T-cell (primary cell): ENCODE measurements at regions not wholly inside any gene's neighbourhood (a gene's known extent, or its start where the extent isn't known, plus 50 kb on each side); places are given as distances from the start of the nearest gene placed in this dataset.

Source experiments
- ATAC-seq, 4 experiments: fragments of 200-7000 bp in 3 of 4; fragments of 150-1000 bp in 1 of 4; cut with Tn5 transposase; replicated peaks in 1 of 4; 1 replicate in 3 of 4; 2 replicates in 1 of 4; pipeline ENCODE4 v1.10.0; 2021; ENCODE audit warnings: moderate library complexity in 3 of 4, mild to moderate bottlenecking in 2 of 4, moderate number of reproducible peaks in 1 of 4
- CTCF ChIA-PET, 2 donors: fragments of 300-600 bp; sonication (Branson Sonifier 250); formaldehyde crosslinking; loops; one replicate each; lab custom pipeline; 2022; ENCODE audit warnings: antibody characterized with exemption in 2 of 2; lab: Charles Lee
- POLR2A ChIA-PET, 2 donors: fragments of 300-600 bp; sonication (Branson Sonifier 250); formaldehyde crosslinking; loops; one replicate each; lab custom pipeline; 2022; ENCODE audit warnings: antibody characterized with exemption in 2 of 2; lab: Charles Lee
- DNase-seq, 35 experiments: peaks; one replicate each; pipeline versions ENCODE4 v3.0.0 to v3.0.0-alpha.2; 2013 to 2023
- H3K27ac ChIP-seq: one replicate; pipeline ENCODE4 v1.5.1; 2013; ENCODE audit warnings: low read length
- H3K27me3 ChIP-seq, 2 experiments: replicated peaks in 1 of 2; 1 replicate in 1 of 2; 2 replicates in 1 of 2; pipeline versions ENCODE4 v1.6.1 to v1.7.0; 2013; ENCODE audit warnings: low read length in 1 of 2, mixed read lengths in 1 of 2; ENCODE audit not compliant: control insufficient read depth in 2 of 2, insufficient read depth in 2 of 2; ENCODE audit errors: extremely low read depth in 1 of 2
- H3K36me3 ChIP-seq, 2 donors: 1 replicate in 1 of 2; 2 replicates in 1 of 2; pipeline versions ENCODE4 v1.6.1 to v1.7.0; 2013; ENCODE audit warnings: low read length in 1 of 2; ENCODE audit not compliant: control insufficient read depth in 2 of 2, insufficient read depth in 1 of 2; ENCODE audit errors: extremely low read depth in 1 of 2
- H3K4me1 ChIP-seq, 2 experiments: 1 replicate in 1 of 2; 2 replicates in 1 of 2; pipeline versions ENCODE4 v1.6.1 to v1.7.0; 2013; ENCODE audit warnings: low read length in 2 of 2, mixed read lengths in 1 of 2; ENCODE audit not compliant: insufficient read depth in 2 of 2, control insufficient read depth in 1 of 2; ENCODE audit errors: extremely low read depth in 1 of 2
- H3K4me3 ChIP-seq, 2 donors: 1 replicate in 1 of 2; 2 replicates in 1 of 2; pipeline versions ENCODE4 v1.5.1 to v1.7.0; 2013; ENCODE audit warnings: mild to moderate bottlenecking in 2 of 2, low read length in 1 of 2, moderate library complexity in 1 of 2; ENCODE audit not compliant: control insufficient read depth in 1 of 2; ENCODE audit errors: extremely low read depth in 1 of 2
- H3K9me3 ChIP-seq: 2 replicates; pipeline ENCODE4 v1.7.0; 2013
- H3K27ac Mint-ChIP-seq, 2 donors: one replicate each; pipeline ENCODE4 v1.8.0; 2020 to 2021; ENCODE audit warnings: mild to moderate bottlenecking in 2 of 2, mixed read lengths in 2 of 2
- H3K27me3 Mint-ChIP-seq, 2 donors: one replicate each; pipeline ENCODE4 v1.8.0; 2021 to 2022; ENCODE audit warnings: mixed read lengths in 2 of 2
- H3K36me3 Mint-ChIP-seq: one replicate; pipeline ENCODE4 v1.8.0; 2021; ENCODE audit warnings: mixed read lengths
- H3K4me1 Mint-ChIP-seq, 3 donors: one replicate each; pipeline ENCODE4 v1.8.0; 2020 to 2022; ENCODE audit warnings: mixed read lengths in 3 of 3, mild to moderate bottlenecking in 1 of 3
- H3K4me3 Mint-ChIP-seq, 3 donors: one replicate each; pipeline ENCODE4 v1.8.0; 2020 to 2022; ENCODE audit warnings: mild to moderate bottlenecking in 3 of 3, mixed read lengths in 3 of 3, moderate library complexity in 3 of 3
- H3K9me3 Mint-ChIP-seq, 3 donors: one replicate each; pipeline ENCODE4 v1.8.0; 2020 to 2022; ENCODE audit warnings: mixed read lengths in 3 of 3
- WGBS: methylation state at CpG from one replicate; pipeline ENCODE4 v1.1.5; 2013; ENCODE audit warnings: missing lambda C conversion rate; ENCODE audit not compliant: insufficient coverage; 5-methylcytosine and 5-hydroxymethylcytosine counted together

DNA sequence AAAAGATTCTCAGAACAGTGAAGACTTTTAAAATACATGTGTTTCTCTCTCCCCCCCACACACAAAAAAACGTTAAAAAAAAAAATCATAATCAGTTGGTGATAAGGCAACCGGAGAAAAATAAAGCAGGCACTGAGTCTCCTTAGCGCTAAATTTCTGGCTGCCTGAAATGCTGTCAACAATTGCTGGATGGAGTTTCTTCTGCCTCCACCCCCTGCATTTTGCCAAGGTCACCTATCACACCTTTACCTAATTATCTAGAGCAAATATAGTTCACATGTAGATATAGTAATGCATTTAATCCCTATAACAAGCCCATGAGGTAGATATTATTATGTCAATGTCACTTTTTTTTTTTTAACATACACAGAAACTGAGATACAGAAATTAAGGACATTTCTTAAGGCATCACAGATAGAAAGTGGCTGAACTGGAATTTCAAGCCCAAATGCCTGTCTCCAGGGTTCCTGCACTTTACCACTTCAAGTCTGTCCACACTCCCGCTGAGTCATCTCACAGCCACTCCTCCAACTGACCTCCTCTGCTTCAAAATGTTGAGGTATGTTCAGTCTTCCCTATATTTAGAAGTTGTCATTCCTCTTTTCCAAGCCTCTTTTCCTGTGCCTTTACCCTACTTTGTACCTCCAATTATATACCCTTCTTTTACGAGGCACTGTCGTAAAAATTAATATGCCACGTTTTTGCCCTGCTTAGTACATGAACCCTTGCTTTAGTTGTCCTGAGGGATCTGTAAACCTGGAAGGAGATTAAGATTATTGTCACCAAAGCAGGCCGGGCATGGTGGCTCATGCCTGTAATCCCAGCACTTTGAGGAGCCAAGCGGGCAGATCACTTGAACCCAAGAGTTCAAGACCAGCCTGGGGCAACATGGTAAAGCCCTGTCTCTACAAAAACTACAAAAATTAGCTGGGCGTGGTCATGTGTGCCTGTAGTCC is 72.8 kb upstream of the MPP7 start:
- 91% methylated on average over 4 of the region's 10 CpGs for WGBS
- no peaks in the 10 kb centered on the region for H3K27me3 ChIP-seq
- POLR2A ChIA-PET, result interaction anchor here in 1 of 2 donors (0.7 kb wide), 1 partner anchor 55 kb away, joined by 6 read pairs; no protein-coding TSS in a partner anchor
- no peaks in the 10 kb centered on the region for H3K36me3 ChIP-seq
- H3K27ac ChIP-seq, result no peak overlapping the region
- H3K4me3 ChIP-seq, result no peak overlapping the region
- Mint-ChIP-seq H3K4me3 (no peak overlapping the region), H3K4me1 (peaks cover 13 to 40% (median 22%) of the 10 kb centered on the region in 3 donors), H3K36me3 (no peaks in the 10 kb centered on the region), H3K27ac (peak overlapping the region in 1 of 2 donors; percentile 8), H3K27me3 (no peaks in the 10 kb centered on the region), H3K9me3 (no peaks in the 10 kb centered on the region)
- no peaks in the 10 kb centered on the region for H3K9me3 ChIP-seq
- ATAC-seq (no peak), DNase-seq (no peak)
- CTCF ChIA-PET, result interaction anchor here in 1 of 2 donors (0.6 kb wide), 1 partner anchor 49 kb away, joined by 3 read pairs; no protein-coding TSS in a partner anchor
- peaks cover 3 to 10% of the 10 kb centered on the region in 2 experiments for H3K4me1 ChIP-seq

DNA sequence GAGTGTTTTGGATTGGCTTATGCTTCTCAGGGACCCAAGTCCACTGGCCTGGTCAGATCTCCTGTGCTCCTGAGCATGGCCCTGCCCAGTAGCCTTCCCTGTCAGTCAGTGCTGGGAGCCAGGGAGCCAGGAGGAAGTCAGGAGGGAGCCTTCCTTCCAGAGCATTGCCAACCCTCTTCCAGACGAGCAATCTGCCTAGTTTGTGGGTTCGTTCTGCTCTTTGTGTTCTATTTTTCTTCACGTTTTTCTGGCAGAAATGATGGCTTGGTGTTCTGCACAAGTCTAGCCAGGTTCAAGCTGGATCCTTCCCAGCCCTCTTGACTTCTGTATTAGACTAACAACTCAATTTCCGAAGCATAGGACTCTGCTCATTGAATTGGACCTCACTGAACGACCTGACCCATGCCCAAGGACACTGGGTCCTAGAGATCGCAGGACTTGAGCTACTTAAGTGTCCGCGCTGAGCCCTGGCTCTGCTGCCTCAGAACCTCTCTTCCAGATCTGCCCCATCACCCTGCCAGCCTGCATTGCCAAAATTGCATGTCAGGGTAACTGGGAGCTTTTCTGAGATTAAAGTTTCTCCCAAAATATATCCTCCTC is 76.2 kb upstream of the MPP7 start:
- Histone ChIP-seq H3K4me1 (peaks cover 8 to 10% of the 10 kb centered on the region in 2 experiments), H3K27ac (no peak overlapping the region), H3K9me3 (no peaks in the 10 kb centered on the region), H3K4me3 (no peak overlapping the region), H3K27me3 (peaks cover 0 to 3% of the 10 kb centered on the region in 2 experiments), H3K36me3 (no peaks in the 10 kb centered on the region)
- Mint-ChIP-seq H3K9me3 (no peaks in the 10 kb centered on the region), H3K27ac (peak overlapping the region; percentile 24 to 44), H3K4me3 (no peak overlapping the region), H3K36me3 (no peaks in the 10 kb centered on the region), H3K27me3 (peaks cover 0 to 5% of the 10 kb centered on the region in 2 donors), H3K4me1 (peaks cover 22 to 39% (median 28%) of the 10 kb centered on the region in 3 donors)
- 81% methylated on average over 7 of the region's 8 CpGs for WGBS
- DNase-seq (no peak), ATAC-seq (no peak)
- POLR2A ChIA-PET, result interaction anchor here (0.7 to 1.5 kb wide), 7 partner anchors 13 to 872 kb away, joined by 3 to 9 read pairs (median 4); partner anchors contain the start of gene MPP7 (in 1 of the 2)
- CTCF ChIA-PET, result interaction anchor here (0.6 to 4.6 kb wide), 12 partner anchors 47 to 140 kb away, joined by 3 to 111 read pairs (median 4); partner anchors contain the start of gene MPP7 (in 2 of the 2)

DNA sequence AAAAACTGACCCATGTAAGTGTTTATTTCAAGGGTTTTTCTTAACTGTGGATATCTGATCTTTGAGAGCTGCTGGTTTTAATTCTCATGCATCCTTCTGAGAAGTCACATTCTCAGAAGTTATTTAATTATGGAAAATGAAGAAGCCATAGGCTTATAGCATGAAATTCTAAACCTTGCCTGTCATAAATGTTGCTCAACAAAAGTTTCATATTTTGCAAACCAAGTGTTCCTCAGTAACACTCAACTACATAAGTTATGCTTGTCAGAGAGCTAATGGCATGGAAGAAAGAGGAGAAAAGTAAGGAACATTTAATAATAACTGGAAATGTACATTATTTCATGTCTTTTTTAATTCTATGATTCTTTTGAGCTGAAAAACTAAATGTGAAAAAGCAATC is 78.6 kb upstream of the MPP7 start:
- H3K4me1 ChIP-seq, result peaks cover 9 to 10% of the 10 kb centered on the region in 2 experiments
- Mint-ChIP-seq H3K9me3 (no peaks in the 10 kb centered on the region), H3K4me1 (peaks cover 27 to 41% (median 27%) of the 10 kb centered on the region in 3 donors), H3K4me3 (peak overlapping the region in 1 of 3 donors; percentile 2), H3K27me3 (peaks cover 0 to 5% of the 10 kb centered on the region in 2 donors), H3K27ac (peak overlapping the region; percentile 50 to 82), H3K36me3 (no peaks in the 10 kb centered on the region)
- peaks cover 0 to 3% of the 10 kb centered on the region in 2 experiments for H3K27me3 ChIP-seq
- H3K9me3 ChIP-seq, result no peaks in the 10 kb centered on the region
- ChIA-PET CTCF (interaction anchor here (0.6 to 4.7 kb wide), 36 partner anchors 10 to 877 kb away, joined by 3 to 111 read pairs (median 6); partner anchors contain the start of genes MPP7 (in 2 of the 2) and RAB18 (in 1 of the 2)), POLR2A (interaction anchor here (0.6 to 2.4 kb wide), 6 partner anchors 48 to 304 kb away, joined by 3 to 14 read pairs (median 8); partner anchors contain the start of gene MPP7 (in 1 of the 2))
- H3K4me3 ChIP-seq, result no peak overlapping the region
- ATAC-seq, result peak in 1 of 4 experiments; percentile 5
- peak in 1 of 35 experiments; percentile 19 for DNase-seq
- no peaks in the 10 kb centered on the region for H3K36me3 ChIP-seq
- no peak overlapping the region for H3K27ac ChIP-seq

DNA sequence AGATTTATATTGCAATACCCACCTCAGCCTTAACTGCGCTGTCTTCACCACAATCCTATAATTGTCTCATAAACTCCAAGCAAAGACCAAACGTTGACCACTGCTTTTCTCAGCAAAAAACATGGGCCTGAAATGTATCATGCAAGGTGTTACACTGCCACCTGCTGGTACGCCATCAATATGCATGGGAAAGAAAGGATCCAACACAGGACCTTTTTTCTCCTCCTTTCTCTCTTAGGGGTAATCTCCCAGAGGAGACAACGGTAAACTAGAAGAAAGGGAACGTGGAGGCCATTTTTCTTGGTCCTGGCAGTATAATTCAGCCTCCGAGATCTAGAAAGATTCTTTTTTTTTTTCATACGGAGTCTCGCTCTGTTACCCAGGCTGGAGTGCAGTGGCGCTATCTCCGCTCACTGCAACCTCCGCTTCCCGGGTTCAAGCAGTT is 79.1 kb upstream of the MPP7 start:
- H3K4me3 Mint-ChIP-seq, result peak overlapping the region in 1 of 3 donors; percentile 2
- peak overlapping the region; percentile 67 to 82 for H3K27ac Mint-ChIP-seq
- peaks cover 30 to 41% (median 32%) of the 10 kb centered on the region in 3 donors for H3K4me1 Mint-ChIP-seq
- 75% methylated on average over 7 of the region's 12 CpGs for WGBS
- no peaks in the 10 kb centered on the region for H3K9me3 ChIP-seq
- H3K36me3 Mint-ChIP-seq, result no peaks in the 10 kb centered on the region
- H3K4me1 ChIP-seq, result peaks cover 11 to 12% of the 10 kb centered on the region in 2 experiments
- peaks cover 0 to 3% of the 10 kb centered on the region in 2 experiments for H3K27me3 ChIP-seq
- no peaks in the 10 kb centered on the region for H3K9me3 Mint-ChIP-seq
- ATAC-seq, result peak; percentile 75 to 93 (median 82)
- H3K27me3 Mint-ChIP-seq, result peaks cover 0 to 5% of the 10 kb centered on the region in 2 donors
- H3K27ac ChIP-seq, result no peak overlapping the region
- H3K4me3 ChIP-seq, result no peak overlapping the region
- DNase-seq, result peak; percentile 50 to 93 (median 78)
- ChIA-PET CTCF (interaction anchor here (0.6 to 4.7 kb wide), 34 partner anchors 10 to 878 kb away, joined by 3 to 111 read pairs (median 8); partner anchors contain the start of genes MPP7 (in 2 of the 2) and RAB18 (in 1 of the 2)), POLR2A (interaction anchor here (0.6 to 2.4 kb wide), 5 partner anchors 49 to 305 kb away, joined by 3 to 14 read pairs (median 6); partner anchors contain the start of gene MPP7 (in 1 of the 2))
- no peaks in the 10 kb centered on the region for H3K36me3 ChIP-seq

DNA sequence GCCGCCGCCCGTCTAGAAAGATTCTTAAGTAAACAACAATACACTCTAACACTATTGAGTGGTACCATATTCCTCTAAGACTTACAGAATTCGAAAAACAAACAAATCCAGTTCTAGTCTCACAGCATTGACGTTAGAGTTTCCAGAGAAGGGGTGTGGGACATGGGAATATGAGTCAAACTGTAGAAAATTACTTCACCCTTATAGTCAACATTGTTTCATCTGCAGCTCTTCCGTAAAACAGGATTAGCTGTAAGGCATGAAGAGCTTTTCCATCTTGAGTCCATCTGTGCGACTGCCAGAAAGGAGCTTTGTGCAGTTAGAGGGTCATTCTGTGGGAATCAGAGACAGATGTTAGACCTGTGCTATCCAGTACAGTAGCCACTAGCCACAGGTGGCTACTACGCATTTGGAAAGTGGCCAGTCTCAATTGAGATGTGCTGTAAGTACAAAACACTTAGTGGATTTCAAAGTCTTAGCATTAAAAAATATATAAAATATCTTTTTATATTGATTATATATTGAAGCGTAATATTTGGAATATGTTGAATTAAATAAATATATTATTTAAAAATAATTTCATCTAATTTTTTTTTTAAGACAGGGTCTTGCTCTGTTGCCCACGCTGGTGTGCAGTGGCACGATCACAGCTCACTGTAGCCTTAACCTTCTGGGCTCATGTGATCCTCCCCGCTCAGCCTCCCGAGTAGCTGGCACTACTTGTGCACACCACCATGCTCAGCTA is 79.8 kb upstream of the MPP7 start:
- Mint-ChIP-seq H3K27ac (no peak overlapping the region), H3K36me3 (no peaks in the 10 kb centered on the region), H3K9me3 (no peaks in the 10 kb centered on the region), H3K4me3 (no peak overlapping the region), H3K27me3 (peaks cover 0 to 5% of the 10 kb centered on the region in 2 donors), H3K4me1 (peaks cover 34 to 47% (median 36%) of the 10 kb centered on the region in 3 donors)
- ChIA-PET CTCF (interaction anchor here (0.6 to 4.7 kb wide), 21 partner anchors 10 to 642 kb away, joined by 3 to 111 read pairs (median 12); partner anchors contain the start of gene MPP7 (in 2 of the 2)), POLR2A (interaction anchor here in 1 of 2 donors (1.6 kb wide), 1 partner anchor 51 kb away, joined by 5 read pairs; no protein-coding TSS in a partner anchor)
- Histone ChIP-seq H3K27ac (no peak overlapping the region), H3K4me1 (peaks cover 12 to 15% of the 10 kb centered on the region in 2 experiments), H3K4me3 (no peak overlapping the region), H3K36me3 (no peaks in the 10 kb centered on the region), H3K27me3 (peaks cover 0 to 3% of the 10 kb centered on the region in 2 experiments), H3K9me3 (no peaks in the 10 kb centered on the region)
- DNase-seq (no peak), ATAC-seq (no peak)
- WGBS, result 92% methylated on average over 4 of the region's 13 CpGs
